ENCODE measurements at regions not wholly inside any gene's neighbourhood (a gene's known extent, or its start where the extent isn't known, plus 50 kb on each side); places are given as distances from the start of the nearest gene placed in this dataset.
"Not testable (repeated sequence)": the region's sequence is repeated elsewhere in the genome, so short reads cannot be mapped to it uniquely, and the experiment has no call there.

DNA sequence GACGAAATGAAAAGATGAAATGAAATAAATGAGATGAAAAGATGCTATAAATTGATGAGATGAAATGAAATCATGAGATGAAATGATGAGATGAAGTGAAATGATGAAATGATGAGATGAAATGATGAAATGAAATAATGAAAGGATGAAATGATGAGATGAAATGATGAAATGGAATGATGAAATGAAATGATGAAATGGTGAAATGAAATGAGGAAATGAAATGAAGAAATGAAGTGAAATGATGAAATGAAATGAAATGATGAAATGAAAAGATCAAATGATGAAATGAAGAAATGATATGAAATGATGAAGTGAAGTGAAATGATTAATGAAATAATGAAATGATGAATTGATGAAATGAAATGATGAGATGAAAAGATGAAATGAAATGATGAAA is 138.5 kb upstream of the ERV3-1 start:
- not testable (repeated sequence) for DNase-seq

DNA sequence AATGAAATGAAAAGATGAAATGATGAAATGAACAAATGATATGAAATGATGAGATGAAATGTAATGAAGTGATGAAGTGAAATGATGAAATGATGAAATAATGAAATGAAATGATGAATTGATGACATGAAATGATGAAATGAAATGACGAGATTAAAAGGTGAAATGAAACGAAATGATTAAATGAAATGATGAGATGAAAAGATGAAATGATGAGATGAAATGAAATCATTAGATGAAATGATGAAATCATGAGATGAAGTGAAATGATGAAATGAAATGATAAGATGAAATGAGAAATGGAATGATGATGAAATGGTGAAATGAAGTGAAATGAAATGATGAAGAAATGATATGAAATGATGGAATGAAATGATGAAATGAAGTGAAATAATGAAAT is 138.1 kb upstream of the ERV3-1 start:
- not testable (repeated sequence) for DNase-seq

DNA sequence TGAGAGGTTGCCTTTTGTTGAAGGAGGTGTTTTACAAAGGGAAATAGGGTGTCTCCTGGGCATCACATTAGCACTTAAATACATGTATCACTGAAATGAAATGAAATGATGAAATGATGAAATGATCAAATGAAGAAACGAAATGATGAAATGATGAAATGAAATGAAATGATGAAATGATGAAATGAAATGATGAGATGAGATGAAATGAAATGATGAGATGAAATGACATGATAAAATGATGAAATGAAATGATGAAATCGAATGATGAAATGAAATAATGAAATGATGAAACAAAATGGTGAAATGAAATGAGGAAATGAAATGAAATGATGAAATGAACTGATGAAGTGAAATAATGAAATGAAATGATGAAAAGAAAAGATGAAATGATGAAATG is 137.6 kb upstream of the ERV3-1 start:
- DNase-seq = not testable (repeated sequence)

DNA sequence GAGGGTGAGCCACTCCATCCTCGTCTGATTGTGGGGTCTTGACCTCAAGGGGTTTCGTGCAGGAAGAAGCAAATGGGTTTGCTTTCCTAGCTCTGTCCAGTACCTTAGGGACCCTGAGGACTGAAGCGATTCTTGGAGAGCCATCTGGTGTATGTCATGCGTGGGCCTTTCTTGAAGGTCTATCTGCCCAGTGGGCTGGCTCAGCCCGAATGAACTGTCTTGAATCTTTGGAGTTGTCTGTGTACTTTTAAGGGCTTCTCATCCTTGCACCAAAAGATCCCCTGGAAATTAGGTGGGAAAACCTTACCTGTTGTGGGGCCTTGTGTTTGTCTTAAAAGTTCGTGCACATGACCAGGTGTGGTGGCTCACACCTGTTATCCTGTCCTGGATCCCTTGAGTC is 135.4 kb upstream of the ERV3-1 start:
- not testable (repeated sequence) for DNase-seq

DNA sequence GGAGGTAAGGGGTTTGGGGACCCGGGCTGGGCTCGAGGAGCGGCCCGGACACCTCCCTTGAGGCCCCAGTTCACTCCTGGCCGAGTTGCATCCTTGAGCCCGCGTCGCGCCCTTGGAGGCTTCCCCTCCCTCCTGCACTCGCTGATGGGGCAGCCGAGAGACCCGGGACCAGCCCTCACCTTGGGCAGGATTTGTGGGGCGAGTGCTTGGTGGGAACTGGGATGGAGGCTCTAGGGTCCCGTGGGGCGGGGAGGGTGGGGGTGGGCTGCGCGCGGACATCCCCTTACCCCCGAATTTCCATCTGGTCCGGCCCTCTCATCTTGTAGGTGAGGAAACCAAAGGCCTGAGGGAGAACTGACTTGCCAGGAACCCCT is 134.9 kb upstream of the ERV3-1 start:
- not testable (repeated sequence) for DNase-seq

DNA sequence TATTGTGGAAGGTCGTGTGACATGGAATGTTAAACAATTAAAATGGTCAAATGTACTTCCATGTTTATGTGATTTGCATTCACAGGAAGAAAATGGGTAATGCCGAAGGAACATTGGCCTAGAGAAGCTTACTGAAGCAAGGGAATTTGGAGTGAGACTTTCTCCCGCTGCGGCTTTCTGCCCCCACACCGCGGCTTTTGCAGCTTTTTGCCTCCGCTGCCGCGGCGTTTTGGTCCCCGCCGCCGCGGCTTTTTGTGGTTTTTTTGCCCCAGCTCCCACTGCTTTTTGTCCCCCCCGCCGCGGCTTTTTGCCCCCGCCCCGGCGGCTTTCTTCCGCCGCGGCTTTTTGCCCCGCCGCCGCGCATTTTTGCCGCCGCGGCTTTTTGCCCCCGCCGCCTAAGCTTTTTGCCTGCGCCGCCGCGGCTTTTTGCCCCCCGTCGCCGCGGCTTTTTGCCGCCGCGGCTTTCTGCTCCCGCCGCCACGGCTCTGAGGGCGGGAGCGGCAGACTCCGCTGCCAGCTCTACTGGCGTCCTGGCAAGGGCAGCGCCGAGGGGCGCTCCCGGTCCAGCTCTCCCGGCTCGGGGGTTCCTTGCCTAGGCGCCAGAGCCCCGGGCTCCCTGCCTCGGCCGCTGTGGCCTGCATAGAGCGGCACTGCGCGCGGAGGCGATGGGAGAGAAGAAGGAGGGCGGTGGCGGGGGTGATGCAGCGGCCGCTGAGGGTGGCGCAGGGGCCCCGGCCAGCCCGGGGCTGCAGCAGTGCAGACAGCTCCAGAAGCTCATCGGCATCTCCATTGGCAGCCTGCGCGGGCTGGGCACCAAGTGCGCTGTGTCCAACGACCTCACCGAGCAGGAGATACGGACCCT is 134.3 kb upstream of the ERV3-1 start:
- not testable (repeated sequence) for DNase-seq

DNA sequence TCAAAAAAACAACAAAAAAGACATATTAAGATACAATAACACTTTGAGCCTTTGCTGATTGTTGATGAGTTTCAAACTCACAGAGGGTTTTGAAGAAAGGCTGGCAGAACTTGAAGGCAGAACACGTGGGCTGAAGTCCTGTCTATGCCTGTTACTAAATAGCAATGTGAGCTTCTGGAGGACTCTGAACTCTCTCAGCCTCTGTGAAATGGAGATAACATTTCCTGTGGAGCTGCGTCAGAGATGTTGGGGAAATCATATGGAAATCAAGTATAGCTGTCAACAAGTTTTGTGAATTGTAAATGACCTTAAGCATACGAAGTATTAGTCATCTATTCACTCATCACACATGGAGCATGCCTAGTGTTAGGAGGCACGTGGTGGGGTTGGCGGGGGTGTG is 130.4 kb upstream of the ERV3-1 start:
- DNase-seq = not testable (repeated sequence)

DNA sequence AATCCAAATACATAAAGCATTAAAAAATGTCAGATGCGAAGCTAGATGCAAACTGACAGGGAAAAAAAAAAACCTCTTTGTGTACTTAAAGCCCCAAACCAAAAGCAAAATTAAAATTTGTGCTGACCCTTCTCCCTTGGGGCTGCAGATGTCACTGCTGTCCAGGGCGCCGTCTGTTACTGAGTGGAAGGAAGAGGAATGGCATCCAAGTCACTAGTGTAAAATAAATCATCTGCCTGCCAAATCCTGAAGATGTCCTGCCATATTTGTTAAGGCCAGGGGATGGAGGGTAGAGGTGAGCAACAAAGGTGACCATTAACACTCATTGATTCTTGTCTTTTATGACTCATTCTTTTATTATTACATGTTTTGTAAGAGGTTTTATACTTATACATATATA is 126.6 kb upstream of the ERV3-1 start:
- not testable (repeated sequence) for DNase-seq

DNA sequence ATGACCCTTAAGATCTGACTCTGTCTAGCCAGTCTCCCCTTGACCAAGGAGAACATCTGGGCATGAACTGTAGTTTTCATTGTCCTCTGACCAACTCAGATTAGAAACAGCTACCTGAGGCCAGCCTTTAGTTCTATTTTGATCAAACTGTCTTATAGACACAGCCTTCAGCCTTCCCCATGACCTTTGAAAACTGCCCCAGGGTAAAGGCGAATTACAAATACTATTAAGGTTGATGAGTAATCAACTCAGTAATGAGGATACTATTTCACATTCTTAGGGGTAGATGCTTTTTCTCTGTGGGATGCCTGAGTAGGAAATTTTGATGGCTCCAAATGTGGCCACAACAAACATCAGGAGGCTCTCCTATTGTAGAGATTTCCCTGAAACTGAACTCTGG is 125.8 kb upstream of the ERV3-1 start:
- DNase-seq = not testable (repeated sequence)

DNA sequence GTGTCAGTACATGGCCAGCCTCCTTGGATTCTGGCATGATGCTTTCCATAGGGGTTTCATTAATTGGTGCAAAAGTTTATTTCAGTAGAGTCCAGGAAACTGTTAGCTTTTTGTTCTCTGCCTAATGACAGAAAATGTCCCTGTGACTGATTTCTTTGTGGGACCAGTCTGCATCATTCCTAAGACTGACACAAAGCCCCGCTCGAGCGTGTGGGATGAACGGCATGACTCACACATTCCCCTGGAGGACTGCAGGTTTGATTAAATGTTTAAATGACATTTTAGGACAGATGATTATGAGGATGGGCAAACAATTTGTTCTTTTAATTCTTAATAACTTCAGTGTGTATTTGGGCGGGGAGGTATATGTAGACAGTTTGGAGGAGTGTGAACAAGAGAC is 120.9 kb upstream of the ERV3-1 start:
- DNase-seq = not testable (repeated sequence)

DNA sequence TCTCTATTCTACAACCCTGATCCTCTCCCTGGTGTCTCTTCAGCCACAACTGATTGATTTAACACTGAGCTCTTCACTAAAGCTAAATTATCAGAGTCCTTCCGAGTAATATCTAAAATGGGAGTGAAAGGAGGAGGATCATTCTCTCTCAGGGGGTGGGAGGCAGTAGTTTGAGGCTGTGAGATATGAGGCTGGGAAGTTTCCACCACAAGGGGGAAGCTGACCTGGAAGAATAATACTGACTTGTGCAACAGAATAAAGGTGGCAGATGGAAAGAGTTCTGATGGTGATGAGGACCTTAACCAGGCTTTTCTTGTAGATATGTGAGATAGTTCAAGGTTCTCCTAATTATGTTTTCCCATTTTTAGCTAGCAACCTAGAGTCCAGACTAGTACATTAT is 118.1 kb upstream of the ERV3-1 start:
- DNase-seq = not testable (repeated sequence)

DNA sequence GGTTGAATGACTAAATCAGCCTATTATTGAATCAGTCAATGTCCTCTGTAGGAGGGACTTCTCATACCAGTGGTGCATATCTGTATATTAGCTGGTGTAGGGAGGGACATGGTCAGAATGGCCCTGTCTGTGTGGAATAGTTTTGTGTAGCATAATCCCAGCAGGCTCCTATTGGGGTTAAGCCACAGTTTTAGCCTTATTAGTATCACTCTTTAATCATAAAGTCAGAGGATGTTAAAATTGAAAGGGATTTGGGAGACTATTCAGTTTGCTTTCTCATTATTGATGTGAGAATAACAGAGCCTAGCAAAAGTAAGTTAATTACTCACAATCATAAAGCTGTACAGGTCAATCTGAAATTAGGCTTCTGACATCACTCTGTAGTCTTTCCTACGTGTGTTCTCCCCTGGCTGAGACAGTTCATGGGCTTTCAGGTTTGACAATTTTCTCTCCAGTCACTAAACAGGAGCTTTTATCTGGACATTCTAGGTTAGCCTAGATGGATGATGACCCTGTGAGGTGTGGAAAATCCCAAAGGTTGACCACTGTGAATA is 99.2 kb upstream of the ERV3-1 start:
- not testable (repeated sequence) for DNase-seq

DNA sequence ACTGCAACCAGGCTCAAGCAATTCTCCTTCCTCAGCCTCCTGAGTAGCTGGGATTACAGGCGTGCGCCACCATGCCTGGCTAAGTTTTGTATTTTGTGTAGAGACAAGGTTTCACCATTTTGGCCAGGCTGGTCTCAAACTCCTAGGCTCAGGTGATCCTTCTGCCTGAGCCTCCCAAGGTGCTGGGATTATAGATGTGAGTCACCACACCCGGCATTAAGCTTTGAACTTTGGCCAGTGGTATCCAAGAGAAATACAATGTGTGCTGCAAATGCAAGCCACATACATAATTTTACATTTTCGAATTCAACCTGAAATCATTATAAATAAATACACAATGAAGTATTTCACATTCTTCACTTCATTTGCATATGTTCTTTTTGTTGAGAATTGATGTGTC is 94.0 kb upstream of the ERV3-1 start:
- not testable (repeated sequence) for DNase-seq

DNA sequence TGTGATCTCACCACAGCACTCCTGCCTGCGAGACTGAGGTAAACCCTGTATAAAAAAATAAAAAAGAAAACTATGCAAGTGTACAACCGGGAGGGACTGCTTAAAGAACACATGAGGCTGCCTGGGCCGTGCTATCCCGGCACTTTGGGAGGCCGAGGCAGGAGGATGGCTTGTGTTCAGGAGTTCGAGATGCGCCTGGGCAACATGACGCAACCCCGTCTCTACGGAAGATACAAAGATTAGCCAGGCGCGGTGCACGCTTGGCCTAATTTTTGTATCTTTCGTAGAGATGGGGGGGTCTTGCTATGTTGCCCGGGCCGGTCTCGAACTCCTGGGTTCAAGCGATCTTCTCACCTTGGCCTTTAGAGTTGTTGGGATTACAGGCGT is 75.2 kb upstream of the ERV3-1 start:
- DNase-seq = not testable (repeated sequence)

DNA sequence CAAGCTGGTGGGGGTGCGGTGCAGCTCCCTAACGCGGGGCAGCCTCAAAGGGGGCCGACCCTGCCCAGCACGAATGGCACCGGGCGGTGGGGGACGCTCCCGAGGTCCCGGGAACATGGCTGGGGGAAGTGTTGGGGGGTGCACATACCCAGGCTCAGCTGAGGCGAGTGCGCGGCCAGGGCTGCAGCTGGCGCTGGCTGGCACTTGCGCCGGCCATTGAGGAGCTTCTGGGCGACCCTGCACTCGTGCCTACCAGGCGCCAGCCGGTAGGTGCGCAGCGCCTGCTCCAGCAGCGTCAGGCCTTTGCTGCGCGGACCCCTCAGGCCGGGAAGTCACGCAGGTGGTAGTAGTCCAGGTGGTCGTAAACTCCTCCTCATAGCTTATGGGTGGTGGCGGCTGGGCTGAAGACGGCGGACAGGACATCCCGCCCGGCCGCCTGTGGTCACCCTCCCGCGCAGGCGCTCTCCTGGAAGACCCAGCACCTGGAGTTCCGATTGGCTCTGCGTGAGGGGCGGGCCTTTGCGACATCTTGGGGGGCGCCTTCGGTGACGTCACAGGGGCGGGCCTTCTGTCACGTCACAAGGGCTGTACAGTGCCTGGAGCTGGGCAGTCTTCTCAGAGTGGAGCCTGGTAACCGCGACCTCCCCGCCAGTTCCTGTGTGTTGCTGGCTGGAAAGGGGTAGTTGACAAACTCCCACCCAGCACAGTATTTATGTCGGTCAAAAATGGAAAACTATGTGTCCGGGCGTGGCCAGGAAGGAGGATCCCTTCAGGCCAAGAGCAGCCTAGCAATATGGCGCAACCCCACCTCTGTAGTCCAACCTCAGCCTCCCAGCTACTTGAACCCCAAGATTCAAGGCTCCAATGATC is 74.5 kb upstream of the ERV3-1 start:
- DNase-seq = peak; percentile 93

DNA sequence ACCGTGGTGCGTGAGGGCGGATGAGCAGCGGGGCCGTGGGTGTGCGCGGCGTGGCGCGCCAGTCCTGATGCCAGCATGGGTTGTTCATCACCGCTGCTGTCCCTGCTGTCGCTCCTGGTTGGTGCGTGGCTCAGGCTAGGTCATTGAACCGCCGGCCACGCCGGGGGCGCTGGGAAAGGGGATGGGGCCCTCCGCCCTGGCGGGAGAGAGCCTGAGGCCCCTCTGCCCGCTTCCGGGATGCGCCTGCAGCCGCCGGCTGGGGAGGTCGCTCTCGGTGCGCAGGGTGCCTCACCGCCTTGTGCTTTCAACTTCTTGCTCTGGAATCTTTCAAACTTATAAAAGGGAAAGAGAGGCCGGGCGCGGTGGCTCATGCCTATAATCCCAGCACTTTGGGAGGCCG is 68.5 kb upstream of the ERV3-1 start:
- not testable (repeated sequence) for DNase-seq

DNA sequence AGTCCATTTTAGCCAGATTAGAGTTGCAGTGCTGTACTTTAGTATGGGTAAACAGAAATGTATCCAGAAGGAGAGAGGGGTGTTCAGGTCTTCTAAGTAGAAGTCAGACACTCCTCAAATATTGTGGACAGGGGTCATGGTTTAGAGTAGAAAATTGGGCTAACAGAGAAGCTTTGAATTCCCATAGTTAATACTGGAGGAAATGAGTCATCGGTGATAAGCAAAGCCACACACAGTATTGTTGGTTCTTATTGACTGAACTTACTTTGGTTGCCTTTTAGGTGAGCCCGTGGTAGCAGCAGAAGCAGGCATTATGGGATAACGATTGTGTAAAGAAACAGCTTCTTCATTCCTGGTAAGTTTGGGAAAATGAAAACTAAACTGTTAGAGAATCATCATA is 66.7 kb upstream of the ERV3-1 start:
- DNase-seq = not testable (repeated sequence)

DNA sequence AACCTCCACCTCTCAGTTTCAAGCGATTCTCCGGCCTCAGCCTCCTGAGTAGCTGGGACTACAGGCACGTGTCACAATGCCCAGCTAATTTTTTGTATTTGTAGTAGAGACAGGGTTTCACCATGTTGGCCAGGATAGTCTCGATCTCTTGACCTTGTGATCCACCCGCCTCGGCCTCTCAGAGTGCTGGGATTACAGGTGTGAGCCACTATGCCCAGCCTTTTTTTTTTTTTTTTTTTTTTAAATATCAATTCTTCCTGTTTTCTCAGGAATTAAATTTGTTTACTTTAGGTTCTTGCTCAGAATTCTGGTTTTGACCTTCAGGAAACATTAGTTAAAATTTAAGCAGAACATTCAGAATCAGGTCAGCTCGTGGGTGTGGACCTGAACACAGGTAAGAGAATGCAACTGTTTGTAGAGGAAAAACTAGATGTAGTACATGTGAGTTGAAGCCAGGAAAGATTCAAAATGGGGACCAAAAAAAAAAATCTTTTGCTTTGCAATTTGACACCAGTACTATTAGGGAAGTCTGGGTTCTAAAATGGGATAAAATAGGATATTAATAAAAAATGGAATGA is 65.5 kb upstream of the ERV3-1 start:
- DNase-seq = not testable (repeated sequence)

DNA sequence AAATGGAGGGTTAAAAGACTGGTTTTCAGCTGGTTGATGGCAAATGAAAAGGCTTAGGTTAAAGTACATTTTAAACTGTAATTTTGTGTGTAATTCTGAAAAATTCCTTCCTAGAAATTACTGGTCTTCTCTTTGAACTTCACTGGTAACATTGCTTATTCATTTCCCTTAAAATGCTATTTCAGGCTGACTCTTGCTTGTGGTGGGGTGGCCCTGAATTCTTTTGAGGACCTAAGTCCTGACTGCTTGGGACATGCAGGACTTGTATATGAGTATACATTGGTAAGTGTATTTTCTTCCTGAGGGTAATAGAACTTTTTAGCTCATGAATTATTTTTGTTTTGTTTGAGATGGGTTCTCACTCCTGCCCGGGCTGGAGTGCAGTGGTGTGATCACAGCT is 63.0 kb upstream of the ERV3-1 start:
- DNase-seq = not testable (repeated sequence)

DNA sequence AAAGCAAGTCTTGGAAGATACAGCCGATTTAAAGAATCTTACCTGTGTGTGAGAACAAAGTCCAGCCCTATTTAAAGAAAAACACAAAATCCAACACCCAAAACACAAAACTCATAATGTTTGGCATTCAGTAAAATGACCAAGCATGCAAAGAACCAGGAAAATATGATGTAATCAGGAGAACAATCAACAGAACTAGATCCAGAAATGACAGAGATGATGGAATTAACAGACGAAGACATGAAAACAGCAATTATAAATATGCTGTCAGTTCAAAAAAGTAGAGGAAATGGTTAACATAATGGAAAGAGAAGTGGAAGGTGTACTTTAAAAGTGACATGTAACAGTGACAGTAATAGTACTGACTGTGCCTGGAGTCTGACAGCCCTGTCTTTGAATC is 56.1 kb upstream of the ERV3-1 start:
- DNase-seq = not testable (repeated sequence)

DNA sequence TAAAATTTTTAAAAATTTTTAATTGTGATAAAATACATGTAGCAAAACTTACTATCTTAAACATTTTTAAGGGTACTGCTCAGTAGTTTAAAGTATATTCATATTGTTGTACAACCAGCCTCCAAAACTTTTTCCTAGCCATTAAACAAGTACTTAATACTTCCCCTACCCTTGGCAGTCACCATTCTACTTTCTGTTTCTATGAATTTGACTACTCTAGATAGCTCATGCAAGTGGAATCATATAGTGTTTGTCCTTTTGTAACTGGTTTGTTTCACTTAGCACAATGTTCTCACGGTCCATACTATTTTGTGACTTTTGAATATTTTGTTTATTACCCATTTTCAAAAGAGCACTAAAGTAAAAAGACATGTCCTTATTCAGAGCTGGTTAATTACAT is 52.8 kb upstream of the ERV3-1 start:
- not testable (repeated sequence) for DNase-seq
